ENCODE measurements at regions not wholly inside any gene's neighbourhood (a gene's known extent, or its start where the extent isn't known, plus 50 kb on each side); places are given as distances from the start of the nearest gene placed in this dataset.

DNA sequence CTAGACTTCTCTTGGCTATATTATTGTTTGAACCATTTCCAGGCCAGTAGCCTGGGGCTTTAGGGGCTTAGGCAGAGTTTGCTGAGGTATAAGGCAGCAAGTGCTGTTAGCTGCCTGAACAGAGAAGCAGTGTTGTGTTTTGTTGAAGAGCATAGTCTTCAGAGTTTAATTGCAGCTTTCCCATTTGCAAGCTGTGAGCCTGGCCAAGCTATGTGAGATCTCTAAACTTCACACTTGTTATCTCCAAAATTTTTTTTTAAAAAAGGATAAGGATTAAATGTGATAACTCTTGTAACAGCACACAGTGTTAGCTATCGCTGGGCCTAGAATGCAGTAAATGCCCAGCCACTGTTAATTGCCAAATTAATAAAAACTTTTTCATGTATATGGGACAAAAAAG, 782.4 kb downstream of the REEP3 start:
- TF ChIP-seq EZH2 (IDR thresholded peaks at IDR 0.05; ENCODE audit: borderline replicate concordance) (no peak), EZH2phosphoT487 (IDR thresholded peaks at IDR 0.05; ENCODE audit: low read depth, severe bottlenecking, unreplicated experiment) (no peak)
- TF ChIP-seq, protein P1, sequence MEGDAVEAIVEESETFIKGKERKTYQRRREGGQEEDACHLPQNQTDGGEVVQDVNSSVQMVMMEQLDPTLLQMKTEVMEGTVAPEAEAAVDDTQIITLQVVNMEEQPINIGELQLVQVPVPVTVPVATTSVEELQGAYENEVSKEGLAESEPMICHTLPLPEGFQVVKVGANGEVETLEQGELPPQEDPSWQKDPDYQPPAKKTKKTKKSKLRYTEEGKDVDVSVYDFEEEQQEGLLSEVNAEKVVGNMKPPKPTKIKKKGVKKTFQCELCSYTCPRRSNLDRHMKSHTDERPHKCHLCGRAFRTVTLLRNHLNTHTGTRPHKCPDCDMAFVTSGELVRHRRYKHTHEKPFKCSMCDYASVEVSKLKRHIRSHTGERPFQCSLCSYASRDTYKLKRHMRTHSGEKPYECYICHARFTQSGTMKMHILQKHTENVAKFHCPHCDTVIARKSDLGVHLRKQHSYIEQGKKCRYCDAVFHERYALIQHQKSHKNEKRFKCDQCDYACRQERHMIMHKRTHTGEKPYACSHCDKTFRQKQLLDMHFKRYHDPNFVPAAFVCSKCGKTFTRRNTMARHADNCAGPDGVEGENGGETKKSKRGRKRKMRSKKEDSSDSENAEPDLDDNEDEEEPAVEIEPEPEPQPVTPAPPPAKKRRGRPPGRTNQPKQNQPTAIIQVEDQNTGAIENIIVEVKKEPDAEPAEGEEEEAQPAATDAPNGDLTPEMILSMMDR (IDR thresholded peaks at IDR 0.05; ENCODE audit: poor library complexity), result no peak

All from hepatocyte (in vitro differentiated cells).